NCI-H82 (cell line): ENCODE measurements at regions not wholly inside any gene's neighbourhood (a gene's known extent, or its start where the extent isn't known, plus 50 kb on each side); places are given as distances from the start of the nearest gene placed in this dataset.
"Not testable (repeated sequence)": the region's sequence is repeated elsewhere in the genome, so short reads cannot be mapped to it uniquely, and the experiment has no call there.

Experiments
- DNase-seq: peaks from one replicate; lab custom pipeline; 2025; lab: John Stamatoyannopoulos, UW

- no peak for DNase-seq
Observed at GRCh38 chr5:56421246-56422075, 188.3 kb upstream of the ANKRD55 start.

DNA sequence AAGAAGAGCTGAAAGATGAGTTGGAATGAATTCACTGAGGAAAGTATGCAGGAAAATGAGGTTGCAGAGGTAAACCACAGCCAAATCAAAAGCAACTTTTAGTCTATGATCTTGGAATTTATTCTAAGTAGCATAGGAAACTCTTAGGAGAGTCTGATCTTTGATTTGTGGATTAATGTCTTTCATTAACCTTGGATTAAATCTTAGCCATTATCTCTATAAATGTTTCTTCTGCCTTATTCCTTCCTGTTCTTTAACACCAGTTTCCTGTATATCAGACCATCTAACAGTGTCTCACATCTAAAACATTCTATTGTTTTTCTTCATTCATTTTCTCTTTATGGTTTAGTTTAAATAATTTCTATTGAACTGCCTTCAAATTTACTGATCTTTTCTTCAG, 187.2 kb upstream of the ANKRD55 start:
- DNase-seq, result no peak

DNA sequence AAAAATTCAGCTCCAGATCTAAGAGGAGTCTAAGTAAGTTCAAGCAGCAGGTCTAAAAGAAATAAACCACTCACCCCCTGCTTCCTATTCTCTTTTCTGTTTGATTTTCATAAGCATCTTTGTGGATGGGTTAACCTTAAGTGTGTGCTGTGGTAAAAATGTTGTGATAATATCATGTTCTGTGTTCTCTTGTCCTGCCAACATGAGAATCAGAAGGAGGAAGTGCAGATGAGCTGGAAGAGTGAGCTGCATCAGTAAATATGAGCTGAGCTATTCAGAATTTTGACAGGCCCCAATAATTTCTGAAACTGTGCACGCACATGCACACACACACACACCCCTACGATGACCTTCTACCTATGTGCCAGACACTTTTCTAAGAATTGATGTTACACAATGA, 186.5 kb upstream of the ANKRD55 start:
- no peak for DNase-seq

GRCh38 chr5:56415356-56415765, 182.2 kb upstream of the ANKRD55 start:
- DNase-seq, result no peak

GRCh38 chr5:56414066-56414465, 180.9 kb upstream of the ANKRD55 start:
- no peak for DNase-seq

DNA sequence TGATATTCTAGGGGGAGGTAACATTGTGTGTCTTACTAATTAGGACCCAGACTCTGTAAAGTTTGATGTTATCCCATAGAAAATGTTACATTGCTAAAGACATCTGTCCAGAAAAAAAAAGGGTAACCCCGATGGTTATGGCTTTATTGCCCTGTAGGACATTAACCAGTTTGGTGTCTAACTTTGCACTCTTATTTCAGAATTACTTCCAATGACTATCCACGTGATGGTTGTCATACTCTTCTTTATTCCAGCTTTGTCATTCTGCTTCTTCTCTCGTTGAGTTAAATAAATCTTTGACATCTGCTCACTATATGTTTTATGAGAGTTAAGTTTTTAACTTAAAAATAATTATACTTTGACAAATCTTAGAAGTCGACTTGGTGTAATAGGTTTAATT, 180.4 kb upstream of the ANKRD55 start:
- DNase-seq, result no peak

DNA sequence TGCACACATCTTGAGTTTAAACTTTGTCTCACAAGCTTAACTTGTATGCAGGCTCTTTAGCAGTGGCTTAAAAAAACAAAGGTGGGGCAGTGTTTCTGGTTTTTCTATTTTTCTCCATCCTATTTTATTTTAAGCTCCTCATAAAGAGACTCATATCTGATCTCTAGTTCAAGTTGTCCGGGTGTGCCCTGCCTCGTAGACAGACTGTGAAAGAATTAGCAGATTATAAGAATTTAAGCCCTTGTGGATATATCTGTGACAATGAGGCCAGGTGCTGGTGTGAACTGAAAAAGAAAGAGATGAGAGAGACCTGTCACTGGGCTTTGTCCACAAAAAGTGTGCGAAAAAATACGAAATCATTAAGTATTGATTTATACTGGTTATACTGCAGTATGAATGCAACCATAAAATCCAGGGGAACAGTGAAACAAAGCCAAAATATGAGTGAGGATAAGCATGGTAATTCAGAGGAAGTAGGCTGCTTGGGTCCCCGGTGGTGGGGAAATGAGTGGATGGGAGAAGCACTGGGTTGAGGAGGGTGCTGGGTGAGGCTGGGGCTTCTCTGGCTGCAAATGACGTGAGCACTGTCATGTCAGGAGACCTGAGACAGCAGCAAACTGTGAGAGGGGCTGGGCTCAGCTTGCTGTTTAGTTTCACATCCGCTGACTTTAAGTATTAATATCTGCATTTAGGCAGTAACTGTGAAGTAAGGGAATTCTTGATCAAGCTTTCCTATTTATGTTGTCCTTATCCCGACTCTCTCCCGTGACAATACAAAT, 179.7 kb upstream of the ANKRD55 start:
- DNase-seq, result peak; percentile 79

DNA sequence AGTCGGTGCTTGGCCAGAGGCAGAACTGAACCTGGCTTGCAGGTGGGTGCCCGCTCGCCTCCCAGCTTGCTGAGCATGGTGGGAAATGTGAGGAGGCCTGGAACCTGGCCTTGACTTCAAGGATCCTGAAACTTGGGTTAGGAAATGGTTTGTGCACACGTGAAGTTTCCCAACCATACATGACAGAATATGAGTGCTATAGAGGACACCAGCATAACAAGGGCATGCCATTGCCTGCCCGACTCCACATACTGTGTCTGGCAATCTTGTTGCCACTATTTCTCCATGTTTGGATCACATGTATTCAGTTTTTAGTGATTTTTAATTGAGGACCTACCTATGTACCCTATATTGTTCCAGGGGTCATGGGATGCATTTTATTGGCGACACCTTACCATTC, 177.6 kb upstream of the ANKRD55 start:
- DNase-seq, result no peak

DNA sequence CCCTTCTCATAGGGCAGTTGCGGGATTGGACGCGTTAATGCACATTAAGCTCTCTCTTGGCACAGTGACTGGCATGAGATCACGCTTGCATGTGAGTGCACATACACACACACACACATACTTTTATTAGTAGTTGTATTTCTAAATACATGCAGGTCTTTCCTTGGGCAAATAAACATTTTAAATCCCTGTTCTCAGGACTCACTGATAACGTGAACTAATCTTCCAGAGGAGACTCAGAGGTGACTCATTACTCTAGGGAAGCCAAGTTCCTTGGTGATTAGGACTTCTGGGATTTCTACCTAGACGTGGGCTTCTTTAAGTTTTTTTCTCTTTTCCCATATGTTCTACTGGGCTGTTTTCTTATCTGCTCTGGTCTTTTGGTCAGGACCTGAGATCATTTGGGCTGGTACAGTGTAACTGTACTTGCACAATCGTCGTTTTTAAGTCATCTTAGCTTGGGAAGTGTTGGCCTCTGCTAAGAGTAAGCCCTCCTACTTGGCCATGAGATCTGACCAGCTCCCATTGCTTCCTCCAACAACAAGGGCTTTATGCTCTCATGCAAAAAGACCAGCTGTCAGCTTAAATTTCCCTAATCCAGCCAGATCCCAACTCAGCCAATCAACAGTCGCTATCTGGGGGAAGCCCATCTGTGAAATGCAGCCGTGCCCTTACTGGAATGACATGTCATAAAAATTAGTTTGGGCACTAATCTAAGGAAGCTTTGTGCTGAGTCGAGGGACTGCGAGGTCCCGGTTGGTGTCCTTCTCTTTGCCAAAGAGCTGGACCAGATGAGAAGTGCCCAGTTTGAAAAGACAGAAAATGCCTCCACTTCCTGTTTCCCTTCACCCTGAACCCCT, 176.4 kb upstream of the ANKRD55 start:
- peak; percentile 97 for DNase-seq

DNA sequence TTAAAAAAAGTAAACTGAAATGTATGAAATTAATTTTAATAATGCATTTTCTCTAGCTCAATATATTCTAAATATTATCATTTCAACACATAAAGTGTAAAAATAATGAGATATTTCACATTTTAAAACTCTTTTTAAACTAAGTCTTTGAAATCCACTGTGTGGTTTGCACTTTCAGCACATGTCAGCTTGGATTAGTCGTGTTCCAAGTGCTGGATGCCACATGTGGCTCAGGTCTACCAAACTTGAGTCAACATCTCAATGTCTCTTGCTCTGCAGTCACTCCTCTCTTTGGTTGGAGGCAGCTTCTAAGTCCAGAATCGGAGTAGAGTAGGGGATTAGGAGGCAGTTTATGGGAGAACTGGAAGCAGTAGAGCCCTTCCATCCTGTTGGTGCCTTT, 173.7 kb upstream of the ANKRD55 start:
- peak; percentile 48 for DNase-seq

- peak; percentile 16 for DNase-seq
Observed at GRCh38 chr5:56406221-56406620, 173.1 kb upstream of the ANKRD55 start.

DNA sequence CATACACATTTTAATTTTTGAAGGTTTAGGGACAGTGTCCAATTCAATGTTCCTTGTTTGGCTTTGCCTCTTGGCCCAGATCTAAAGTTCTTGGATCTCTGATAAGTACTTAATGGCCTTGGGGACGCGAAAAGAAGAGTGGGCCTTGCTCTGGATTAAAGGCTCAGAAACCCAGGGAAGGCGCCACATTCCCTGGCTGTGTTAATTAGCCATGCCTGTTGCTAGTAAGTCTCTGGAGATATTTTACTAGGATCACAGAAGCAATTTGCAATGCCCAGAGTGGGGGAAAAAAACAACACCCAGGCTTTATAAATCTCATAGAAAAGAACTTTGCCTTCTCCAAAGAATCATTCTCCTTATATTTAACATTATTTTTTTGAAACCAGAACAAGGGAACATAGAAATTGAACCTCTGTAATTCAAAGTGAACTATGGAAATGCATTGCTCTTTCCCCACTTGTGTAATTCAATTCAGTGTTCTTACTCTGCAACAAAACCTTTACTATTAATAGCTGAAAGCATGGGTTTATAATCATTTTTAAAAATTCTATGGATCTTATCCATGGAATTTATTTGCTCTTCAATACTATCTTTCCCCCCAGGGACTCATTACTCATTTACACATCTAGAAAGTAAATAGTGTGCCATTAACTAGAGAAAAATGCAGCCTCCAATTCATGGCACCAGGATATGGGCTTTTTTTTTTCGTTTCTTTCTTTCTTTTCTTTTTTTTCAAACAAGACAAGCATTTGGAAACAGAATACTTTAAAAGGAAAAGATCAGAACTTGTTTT, 172.2 kb upstream of the ANKRD55 start:
- DNase-seq, result peak; percentile 91

- peak; percentile 48 for DNase-seq
Observed at GRCh38 chr5:56402266-56403220, 169.4 kb upstream of the ANKRD55 start.

DNA sequence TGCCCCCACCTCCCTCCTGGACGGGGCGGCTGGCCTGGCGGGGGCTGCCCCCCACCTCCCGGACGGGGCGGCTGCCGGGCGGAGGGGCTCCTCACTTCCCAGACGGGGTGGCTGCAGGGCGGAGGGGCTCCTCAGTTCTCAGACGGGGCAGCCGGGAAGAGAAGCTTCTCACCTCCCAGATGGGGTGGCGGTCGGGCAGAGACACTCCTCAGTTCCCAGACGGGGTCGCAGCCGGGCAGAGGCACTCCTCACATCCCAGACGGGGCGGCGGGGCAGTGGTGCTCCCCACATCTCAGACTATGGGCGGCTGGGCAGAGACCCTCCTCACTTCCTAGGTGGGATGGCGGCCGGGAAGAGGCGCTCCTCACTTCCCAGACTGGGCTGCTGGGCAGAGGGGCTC, 164.7 kb upstream of the ANKRD55 start:
- not testable (repeated sequence) for DNase-seq

DNA sequence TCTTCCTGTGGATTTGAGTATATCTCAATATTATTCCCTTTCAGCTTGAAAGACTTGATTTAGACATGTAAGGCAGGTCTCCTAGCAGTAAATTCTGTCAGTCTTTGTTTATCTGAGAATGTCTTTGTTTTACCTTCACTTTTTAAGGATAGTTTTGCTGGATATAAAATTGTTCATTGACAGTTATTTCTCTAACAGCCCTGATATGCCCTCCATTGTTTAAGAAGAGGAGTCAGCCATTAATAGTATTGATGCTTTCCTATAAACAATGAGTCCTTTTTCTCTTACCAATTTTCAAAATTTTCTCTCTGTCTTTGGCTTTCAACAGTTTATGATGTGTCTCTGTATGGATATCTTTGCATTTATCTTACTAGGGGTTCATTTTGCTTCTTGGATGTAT, 163.5 kb upstream of the ANKRD55 start:
- DNase-seq, result no peak

DNA sequence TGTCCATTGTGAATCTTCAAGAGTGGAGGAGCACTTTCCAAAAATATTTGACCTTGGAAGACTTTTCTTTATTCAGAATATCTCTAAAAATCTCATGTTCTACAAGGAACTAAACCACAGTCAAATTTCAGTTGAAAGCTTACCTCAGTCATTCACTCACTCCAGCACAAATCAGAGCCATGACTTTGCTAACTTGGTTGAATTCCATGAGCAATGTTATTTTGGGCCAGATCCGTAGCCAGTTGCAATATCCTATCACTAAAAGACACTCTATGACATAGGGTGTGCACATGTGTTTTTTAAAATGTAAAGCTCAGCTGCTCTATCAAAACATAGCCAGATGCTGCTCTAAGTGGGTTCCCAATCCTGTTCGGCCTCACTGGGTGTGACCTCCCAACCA, 156.1 kb upstream of the ANKRD55 start:
- DNase-seq, result no peak

- no peak for DNase-seq
Observed at GRCh38 chr5:56388229-56388985, 155.3 kb upstream of the ANKRD55 start.

- DNase-seq, result no peak
Observed at GRCh38 chr5:56386046-56386445, 152.9 kb upstream of the ANKRD55 start.

GRCh38 chr5:56384186-56384585, 151.1 kb upstream of the ANKRD55 start:
- no peak for DNase-seq

- DNase-seq, result no peak
Observed at GRCh38 chr5:56383761-56384160, 150.6 kb upstream of the ANKRD55 start.
